Ovary (tissue), 7 donors: ENCODE measurements at regions not wholly inside any gene's neighbourhood (a gene's known extent, or its start where the extent isn't known, plus 50 kb on each side); places are given as distances from the start of the nearest gene placed in this dataset.

Experiments used
- DNase-seq, 5 donors: peaks; one replicate each; pipeline ENCODE4 v3.0.0-alpha.2; 2019 to 2020
- H3K27ac ChIP-seq, 2 donors: fragments of 200-600 bp; one replicate each; pipeline versions ENCODE4 v1.5.1 to v1.8.0; 2019 to 2022
- H3K27me3 ChIP-seq: fragments of 200-600 bp; one replicate; pipeline ENCODE4 v1.8.0; 2022
- H3K36me3 ChIP-seq: fragments of 200-600 bp; sonication (generic); one replicate; pipeline ENCODE4 v1.5.1; 2019
- H3K4me1 ChIP-seq: one replicate; pipeline ENCODE4 v1.8.1; 2013; ENCODE audit warnings: mild to moderate bottlenecking, moderate library complexity; ENCODE audit not compliant: insufficient read depth
- H3K4me3 ChIP-seq: fragments of 200-600 bp; sonication (generic); one replicate; pipeline ENCODE4 v1.5.1; 2017
- H3K9me3 ChIP-seq, 2 donors: fragments of 200-600 bp in 1 of 2; sonication (generic) in 1 of 2; one replicate each; pipeline versions ENCODE4 v1.5.1 to v1.8.1; 2013 to 2019; ENCODE audit warnings: mild to moderate bottlenecking in 1 of 2, moderate library complexity in 1 of 2
- EP300 ChIP-seq: sonication (generic); formaldehyde crosslinking; IDR thresholded peaks from one replicate; pipeline ENCODE4 v1.6.1; 2017; ENCODE audit warnings: antibody characterized with exemption
- POLR2A ChIP-seq: fragments of 450-650 bp; IDR thresholded peaks from one replicate; pipeline ENCODE4 v1.6.1; 2017; ENCODE audit warnings: antibody characterized with exemption, mild to moderate bottlenecking, moderate library complexity
- WGBS, 3 donors: extraction: QIAGEN DNeasy Blood & Tissue Kit in 1 of 3; methylation state at CpG; one replicate each; pipeline versions ENCODE4 v1.1.5 to v1.1.7; 2013 to 2017; 5-methylcytosine and 5-hydroxymethylcytosine counted together
- intact Hi-C, 4 donors: fragments of 100-400 bp; cut with DNase I; formaldehyde crosslinking; loops; one replicate each; pipeline versions ENCODE4 v1.11.0 to v1.15.1; 2022 to 2023
- TF ChIP-seq, protein P1 (sequence below), 3 donors: fragments of 450-650 bp in 2 of 3; fragments of 200-600 bp in 1 of 3; IDR thresholded peaks; one replicate each; pipeline versions ENCODE4 v1.5.1 to v1.8.0; 2016 to 2022; ENCODE audit warnings: antibody characterized with exemption in 3 of 3, mild to moderate bottlenecking in 1 of 3
- donor health status: DM: no; HTN: no; CAD: no; lungs with moderate emphysema.
- donor health status: DM: no; HTN: no; CAD: no.
- donor health status: Bipolar disorder and iron deficiency.
- donor health status: DM: no; HTN: no; CAD: no.
- donor health status: DM: yes; HTN: yes; CAD: no.

DNA sequence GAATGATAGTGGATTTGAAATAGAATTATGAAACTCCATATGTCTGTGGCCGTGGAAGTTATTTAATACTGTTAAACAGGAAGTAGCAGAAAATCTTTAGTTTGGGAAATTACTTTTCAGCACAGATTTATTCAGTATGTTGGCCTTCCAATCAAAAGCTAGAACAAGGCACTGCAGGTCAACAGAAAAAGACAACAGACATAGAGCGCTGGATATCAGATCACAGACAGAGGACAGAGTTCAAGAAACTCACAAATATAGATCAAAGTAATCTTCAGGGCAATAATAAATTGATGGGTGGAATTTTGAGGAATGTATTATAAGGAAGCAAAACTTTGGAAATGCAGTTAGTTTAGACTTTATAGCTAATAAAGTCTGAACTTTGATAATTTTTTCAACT, 159.5 kb upstream of the TMCO5A start:
- no peaks in the 10 kb centered on the region for H3K4me1 ChIP-seq
- intact Hi-C loops = no loop called here
- H3K27me3 ChIP-seq = no peaks in the 10 kb centered on the region
- no peak overlapping the region for H3K4me3 ChIP-seq
- WGBS, 3 donors = 56 to 73% (median 66%) methylated on average over 2 of the region's 2 CpGs
- no peak for TF ChIP-seq EP300
- TF ChIP-seq, protein P1, sequence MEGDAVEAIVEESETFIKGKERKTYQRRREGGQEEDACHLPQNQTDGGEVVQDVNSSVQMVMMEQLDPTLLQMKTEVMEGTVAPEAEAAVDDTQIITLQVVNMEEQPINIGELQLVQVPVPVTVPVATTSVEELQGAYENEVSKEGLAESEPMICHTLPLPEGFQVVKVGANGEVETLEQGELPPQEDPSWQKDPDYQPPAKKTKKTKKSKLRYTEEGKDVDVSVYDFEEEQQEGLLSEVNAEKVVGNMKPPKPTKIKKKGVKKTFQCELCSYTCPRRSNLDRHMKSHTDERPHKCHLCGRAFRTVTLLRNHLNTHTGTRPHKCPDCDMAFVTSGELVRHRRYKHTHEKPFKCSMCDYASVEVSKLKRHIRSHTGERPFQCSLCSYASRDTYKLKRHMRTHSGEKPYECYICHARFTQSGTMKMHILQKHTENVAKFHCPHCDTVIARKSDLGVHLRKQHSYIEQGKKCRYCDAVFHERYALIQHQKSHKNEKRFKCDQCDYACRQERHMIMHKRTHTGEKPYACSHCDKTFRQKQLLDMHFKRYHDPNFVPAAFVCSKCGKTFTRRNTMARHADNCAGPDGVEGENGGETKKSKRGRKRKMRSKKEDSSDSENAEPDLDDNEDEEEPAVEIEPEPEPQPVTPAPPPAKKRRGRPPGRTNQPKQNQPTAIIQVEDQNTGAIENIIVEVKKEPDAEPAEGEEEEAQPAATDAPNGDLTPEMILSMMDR (IDR thresholded peaks at IDR 0.05) = no peak
- no peak for TF ChIP-seq POLR2A
- no peak overlapping the region for H3K27ac ChIP-seq
- DNase-seq = no peak
- H3K36me3 ChIP-seq = no peaks in the 10 kb centered on the region
- H3K9me3 ChIP-seq = no peaks in the 10 kb centered on the region

DNA sequence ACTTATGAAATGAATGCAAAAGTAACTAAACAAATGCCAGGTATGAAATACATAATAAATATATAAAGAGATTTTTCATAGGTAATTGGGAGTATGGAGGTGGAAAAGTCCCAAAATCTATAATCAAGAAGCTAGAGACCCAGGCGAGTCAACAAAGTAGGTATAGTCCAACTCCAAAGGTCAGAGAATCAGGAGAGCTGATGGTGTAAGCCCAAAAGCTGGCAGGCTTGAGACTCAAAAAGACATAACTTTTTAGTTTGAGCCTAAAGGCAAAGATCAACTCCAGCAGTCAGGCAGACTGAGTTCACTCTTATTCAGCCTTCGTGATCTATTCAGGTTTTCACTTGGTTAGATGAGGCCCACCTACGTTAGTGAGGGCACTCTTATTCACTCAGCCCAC, 157.4 kb upstream of the TMCO5A start:
- intact Hi-C loops = no loop called here
- Histone ChIP-seq H3K9me3 (peaks cover 0 to 2% of the 10 kb centered on the region in 2 donors), H3K27ac (no peak overlapping the region), H3K36me3 (no peaks in the 10 kb centered on the region), H3K27me3 (no peaks in the 10 kb centered on the region), H3K4me1 (no peaks in the 10 kb centered on the region), H3K4me3 (no peak overlapping the region)
- TF ChIP-seq, protein P1 (IDR thresholded peaks at IDR 0.05) = no peak
- TF ChIP-seq POLR2A (no peak), EP300 (no peak)
- WGBS, 3 donors = 84 to 89% (median 88%) methylated on average over 3 of the region's 3 CpGs
- DNase-seq = no peak

GRCh38 chr15:37783290-37783689, 151.2 kb upstream of the TMCO5A start:
- H3K27me3 ChIP-seq = no peaks in the 10 kb centered on the region
- H3K4me3 ChIP-seq = no peak overlapping the region
- WGBS, 3 donors = 72 to 83% (median 80%) methylated on average over 2 of the region's 2 CpGs
- H3K4me1 ChIP-seq = no peaks in the 10 kb centered on the region
- intact Hi-C loops = no loop called here
- no peak for DNase-seq
- H3K36me3 ChIP-seq = no peaks in the 10 kb centered on the region
- TF ChIP-seq EP300 = no peak
- TF ChIP-seq POLR2A = no peak
- TF ChIP-seq, protein P1 (IDR thresholded peaks at IDR 0.05) = no peak
- H3K9me3 ChIP-seq = peaks cover 0 to 2% of the 10 kb centered on the region in 2 donors
- no peak overlapping the region for H3K27ac ChIP-seq

DNA sequence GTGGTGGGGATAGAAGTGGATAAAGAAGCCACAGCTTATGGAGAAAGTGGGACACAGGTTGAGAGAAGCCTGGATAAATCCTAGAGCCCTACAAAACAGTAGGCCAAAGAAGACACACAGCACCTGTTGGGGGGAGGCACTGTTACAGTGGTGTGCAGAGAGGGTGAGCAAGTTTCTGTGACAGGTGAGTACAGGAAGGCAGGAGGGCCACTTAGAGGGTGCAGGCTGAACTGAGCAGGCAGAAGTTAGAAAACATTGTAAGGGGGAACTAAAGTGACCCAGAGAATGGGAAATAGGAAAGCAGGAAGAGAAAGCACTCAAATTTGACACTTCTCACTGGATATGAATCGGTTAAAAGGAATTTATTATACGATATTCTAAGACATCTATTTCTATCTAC, 146.1 kb upstream of the TMCO5A start:
- H3K27me3 ChIP-seq = no peaks in the 10 kb centered on the region
- intact Hi-C loops = no loop called here
- no peak for DNase-seq
- 61 to 70% (median 67%) methylated on average over 2 of the region's 2 CpGs for WGBS, 3 donors
- H3K36me3 ChIP-seq = no peaks in the 10 kb centered on the region
- TF ChIP-seq POLR2A (no peak), EP300 (no peak)
- TF ChIP-seq, protein P1 (IDR thresholded peaks at IDR 0.05) = no peak
- H3K9me3 ChIP-seq = no peaks in the 10 kb centered on the region
- H3K4me3 ChIP-seq = no peak overlapping the region
- H3K27ac ChIP-seq = no peak overlapping the region
- H3K4me1 ChIP-seq = no peaks in the 10 kb centered on the region
